Peyer's patch (tissue), 4 donors: ENCODE measurements at regions not wholly inside any gene's neighbourhood (a gene's known extent, or its start where the extent isn't known, plus 50 kb on each side); places are given as distances from the start of the nearest gene placed in this dataset.

Experiments
- CTCF ChIP-seq, 6 experiments: fragments of 450-650 bp in 4 of 6; fragments of 200-600 bp in 2 of 6; sonication (generic) in 1 of 6; IDR thresholded peaks; one replicate each; pipeline ENCODE4 v1.5.1; 2017 to 2019; ENCODE audit warnings: antibody characterized with exemption in 6 of 6, mild to moderate bottlenecking in 3 of 6, moderate library complexity in 1 of 6
- POLR2A ChIP-seq, 2 donors: fragments of 450-650 bp; IDR thresholded peaks; one replicate each; pipeline ENCODE4 v1.5.1; 2017; ENCODE audit warnings: antibody characterized with exemption in 2 of 2, mild to moderate bottlenecking in 2 of 2, moderate library complexity in 2 of 2

- TF ChIP-seq CTCF (IDR thresholded peaks at IDR 0.05) (no peak), POLR2A (IDR thresholded peaks at IDR 0.05) (no peak)
Observed at GRCh38 chr1:55793856-55794255, 578.7 kb upstream of the USP24 start.
